Skeletal muscle cell (primary cell): ENCODE measurements at regions not wholly inside any gene's neighbourhood (a gene's known extent, or its start where the extent isn't known, plus 50 kb on each side); places are given as distances from the start of the nearest gene placed in this dataset.

Source experiments
- DNase-seq: peaks from one replicate; pipeline ENCODE4 v3.0.0-alpha.2; 2010; ENCODE audit warnings: low read depth
- H3K4me3 ChIP-seq: 2 replicates; pipeline ENCODE4 v1.5.1; 2011; ENCODE audit warnings: low read depth, mild to moderate bottlenecking, control low read depth, low read length, moderate library complexity

DNA sequence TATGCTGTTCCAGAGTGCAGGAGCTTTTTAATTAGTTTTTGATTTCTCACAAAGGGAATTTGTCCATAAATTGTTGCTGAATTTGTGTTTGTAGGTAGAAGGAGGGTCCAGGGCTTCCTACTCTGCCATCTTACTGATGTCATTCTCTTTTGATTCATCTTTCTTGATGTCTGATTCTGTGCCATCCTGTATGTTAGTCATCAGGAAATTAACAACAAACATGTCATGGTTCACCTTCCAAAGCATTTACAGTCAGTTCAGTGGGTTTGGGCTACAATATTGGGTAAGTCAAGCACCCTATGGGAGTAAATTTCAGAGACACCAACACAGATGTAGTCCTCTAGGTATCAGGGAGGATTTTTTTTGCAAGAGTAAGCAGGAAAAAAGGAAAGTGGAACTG, 135.2 kb upstream of the SLC38A2 start:
- DNase-seq, result no peak
- H3K4me3 ChIP-seq, result no peak overlapping the region

GRCh38 chr12:46506961-46507360, 134.4 kb upstream of the SLC38A2 start:
- DNase-seq, result no peak
- H3K4me3 ChIP-seq, result no peak overlapping the region

GRCh38 chr12:46506198-46506597, 133.6 kb upstream of the SLC38A2 start:
- no peak for DNase-seq
- H3K4me3 ChIP-seq, result no peak overlapping the region

DNA sequence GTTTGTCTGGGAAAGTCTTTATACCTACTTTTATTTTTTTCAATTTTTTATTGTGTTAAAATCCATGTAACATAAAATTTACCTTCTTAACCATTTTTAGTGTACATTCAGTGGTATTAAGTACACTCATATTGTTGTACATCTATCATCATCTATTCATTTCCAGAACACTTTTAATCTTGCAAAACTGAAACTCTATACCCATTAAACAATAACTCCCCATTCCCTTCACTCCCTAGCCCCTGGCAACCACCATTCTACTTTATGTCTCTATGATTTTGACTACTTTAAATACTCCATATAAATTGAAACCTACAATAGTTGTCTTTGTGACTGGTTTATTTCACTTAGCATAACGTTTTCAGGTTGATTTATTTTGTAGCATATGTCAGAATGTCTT, 131.9 kb upstream of the SLC38A2 start:
- no peak overlapping the region for H3K4me3 ChIP-seq
- no peak for DNase-seq

GRCh38 chr12:46503637-46504175, 131.1 kb upstream of the SLC38A2 start:
- H3K4me3 ChIP-seq, result no peak overlapping the region

DNA sequence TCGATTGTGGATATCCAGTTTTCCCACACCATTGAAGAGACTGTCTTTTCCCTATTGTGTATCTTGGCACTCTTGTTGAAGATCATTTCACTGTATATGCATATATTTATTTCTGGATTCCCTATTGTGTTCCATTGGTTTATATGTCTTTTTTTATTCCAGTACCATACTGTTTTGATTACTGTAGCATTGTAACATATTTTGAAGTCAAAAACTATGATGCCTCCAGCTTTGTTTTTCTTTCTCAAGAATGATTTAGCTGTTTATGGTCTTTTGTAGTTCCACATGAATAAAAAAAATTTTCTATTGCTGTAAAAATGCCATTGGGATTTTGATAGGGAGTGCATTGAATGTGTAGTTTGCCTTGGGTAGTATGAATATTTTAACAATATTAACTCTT, 128.1 kb upstream of the SLC38A2 start:
- H3K4me3 ChIP-seq, result no peak overlapping the region
- no peak for DNase-seq

More at GRCh38 chr12:46503637-46504175, 131.1 kb upstream of the SLC38A2 start:
- no peak for DNase-seq

GRCh38 chr12:46499901-46500300, 127.3 kb upstream of the SLC38A2 start:
- no peak for DNase-seq

GRCh38 chr12:46499226-46499625, 126.7 kb upstream of the SLC38A2 start:
- H3K4me3 ChIP-seq, result no peak overlapping the region
- DNase-seq, result no peak

More at GRCh38 chr12:46499901-46500300, 127.3 kb upstream of the SLC38A2 start:
- no peak overlapping the region for H3K4me3 ChIP-seq

- no peak for DNase-seq
Measured at GRCh38 chr12:46497739-46498138, 125.2 kb upstream of the SLC38A2 start.

DNA sequence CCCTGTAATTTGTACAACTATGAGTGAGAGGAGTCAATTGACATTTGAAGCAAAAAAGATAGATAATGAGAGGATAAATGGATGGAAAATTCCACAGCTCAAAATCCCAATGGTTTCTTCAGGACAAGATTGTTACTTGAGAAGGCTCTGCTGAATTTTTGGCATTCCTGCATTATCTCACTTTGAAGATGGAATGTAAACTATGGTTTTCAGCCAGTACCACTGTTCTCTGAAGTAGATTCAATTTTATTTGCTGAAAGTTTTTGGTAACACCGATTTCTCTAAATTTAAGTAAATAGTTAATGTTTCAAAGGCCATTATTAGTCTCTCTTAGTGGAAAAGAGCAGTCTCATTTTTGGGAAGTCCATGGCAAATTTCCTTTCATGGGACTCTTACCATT, 121.9 kb upstream of the SLC38A2 start:
- H3K4me3 ChIP-seq, result no peak overlapping the region
- no peak for DNase-seq

More at GRCh38 chr12:46497739-46498138, 125.2 kb upstream of the SLC38A2 start:
- H3K4me3 ChIP-seq, result no peak overlapping the region

GRCh38 chr12:46493834-46494181, 121.2 kb upstream of the SLC38A2 start:
- H3K4me3 ChIP-seq, result no peak overlapping the region
- no peak for DNase-seq

DNA sequence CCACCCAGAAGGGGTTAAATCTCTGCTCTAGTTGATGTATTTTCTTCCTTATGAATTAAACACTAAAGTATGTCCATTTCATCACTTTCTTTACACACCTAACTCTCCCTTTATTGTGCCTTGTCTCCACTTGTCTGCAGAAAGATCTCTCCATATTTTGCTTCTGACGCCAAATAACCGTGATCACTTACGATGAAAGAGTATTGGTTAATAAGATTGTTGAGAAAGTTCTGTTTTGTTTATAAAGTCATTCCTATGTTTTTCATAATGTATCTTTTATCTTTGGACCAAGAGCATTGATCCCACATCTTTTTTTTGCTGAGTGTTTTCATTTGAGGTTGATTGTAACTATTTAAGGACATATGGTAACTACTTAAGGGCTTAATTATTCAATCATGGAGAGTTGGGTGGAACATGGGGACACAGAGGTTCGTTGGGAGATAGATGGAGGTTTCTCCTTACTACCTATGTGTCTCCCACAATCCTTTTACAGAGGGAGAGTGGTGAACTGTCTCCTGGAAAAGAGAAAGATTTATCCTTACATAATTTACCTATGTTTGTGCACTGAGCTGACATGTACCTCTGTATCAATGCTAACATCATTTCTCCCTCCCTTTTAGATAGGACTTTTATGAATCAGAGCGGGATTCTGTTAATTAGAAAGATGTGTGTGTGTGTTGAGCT, 120.7 kb upstream of the SLC38A2 start:
- DNase-seq, result no peak
- H3K4me3 ChIP-seq, result no peak overlapping the region

DNA sequence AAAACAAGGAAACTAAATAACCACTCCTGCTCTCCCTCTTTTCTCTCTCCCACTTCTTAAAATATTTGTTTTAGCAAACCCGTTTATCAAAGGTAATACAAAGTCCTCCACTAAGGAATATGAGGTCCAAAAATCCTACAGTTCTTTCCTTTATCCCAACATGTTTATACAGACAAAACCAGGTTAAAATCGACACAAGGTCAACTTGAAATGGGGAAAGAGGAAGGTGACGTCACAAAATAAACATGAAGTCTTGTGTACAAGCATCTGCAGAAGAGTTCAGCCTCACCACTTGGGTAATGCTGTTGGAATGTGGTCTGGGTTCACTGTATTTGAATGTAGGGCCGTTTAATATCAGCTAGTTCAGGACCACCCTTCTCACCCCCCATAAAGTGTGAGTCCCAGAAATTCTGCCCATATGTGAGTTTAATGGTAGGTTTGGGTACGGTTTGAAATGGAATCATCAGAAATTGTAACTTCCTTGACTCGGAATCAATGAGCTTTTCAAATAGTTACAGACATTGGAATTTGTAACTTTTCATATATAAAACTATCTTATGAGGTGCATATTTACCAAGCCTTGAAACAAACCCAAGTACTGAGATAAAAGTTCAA, 120.0 kb upstream of the SLC38A2 start:
- H3K4me3 ChIP-seq, result no peak overlapping the region
- peak; percentile 89 for DNase-seq

DNA sequence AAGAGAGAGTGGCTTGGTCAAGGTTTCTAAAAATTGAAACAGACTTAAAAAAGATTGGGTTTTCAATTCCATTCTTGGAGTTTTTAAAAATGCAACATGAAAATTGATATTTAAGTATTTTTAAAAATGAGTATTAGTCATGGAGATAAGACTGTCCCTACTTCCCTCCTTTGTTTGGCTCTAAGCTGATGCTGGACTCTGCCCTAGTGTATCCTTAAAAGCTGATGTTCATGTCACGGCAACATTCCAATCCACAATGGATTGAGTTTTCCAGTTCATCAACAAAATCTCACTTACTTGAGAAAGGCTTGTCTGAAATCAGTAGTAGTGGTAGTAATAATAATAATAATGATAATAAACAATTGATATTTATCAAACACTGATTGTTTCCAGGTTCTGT, 119.0 kb upstream of the SLC38A2 start:
- DNase-seq, result no peak
- H3K4me3 ChIP-seq, result no peak overlapping the region

DNA sequence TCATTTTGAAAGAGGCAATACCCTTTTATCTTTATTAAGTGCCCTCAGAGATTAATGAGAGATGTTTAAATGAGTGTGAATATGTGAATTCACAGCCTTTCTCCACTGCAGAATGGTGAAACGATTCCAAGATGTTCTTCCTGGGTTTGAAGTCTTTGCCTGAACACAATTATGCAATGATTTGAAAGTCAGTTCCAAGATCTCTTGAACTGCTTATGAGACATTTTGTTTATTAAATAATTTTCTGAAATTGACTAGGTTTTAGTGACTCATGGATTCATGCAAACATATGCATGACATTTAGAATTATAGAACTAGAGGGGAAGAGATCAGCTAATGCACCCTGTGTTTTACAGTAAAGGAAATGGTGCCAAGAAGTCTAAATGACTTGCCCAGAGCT, 118.1 kb upstream of the SLC38A2 start:
- peak; percentile 50 for DNase-seq

GRCh38 chr12:46489951-46490388, 117.4 kb upstream of the SLC38A2 start:
- no peak for DNase-seq
- H3K4me3 ChIP-seq, result no peak overlapping the region

More for the DNA sequence above, 118.1 kb upstream of the SLC38A2 start:
- H3K4me3 ChIP-seq, result no peak overlapping the region

GRCh38 chr12:46487567-46488131, 115.1 kb upstream of the SLC38A2 start:
- no peak overlapping the region for H3K4me3 ChIP-seq

DNA sequence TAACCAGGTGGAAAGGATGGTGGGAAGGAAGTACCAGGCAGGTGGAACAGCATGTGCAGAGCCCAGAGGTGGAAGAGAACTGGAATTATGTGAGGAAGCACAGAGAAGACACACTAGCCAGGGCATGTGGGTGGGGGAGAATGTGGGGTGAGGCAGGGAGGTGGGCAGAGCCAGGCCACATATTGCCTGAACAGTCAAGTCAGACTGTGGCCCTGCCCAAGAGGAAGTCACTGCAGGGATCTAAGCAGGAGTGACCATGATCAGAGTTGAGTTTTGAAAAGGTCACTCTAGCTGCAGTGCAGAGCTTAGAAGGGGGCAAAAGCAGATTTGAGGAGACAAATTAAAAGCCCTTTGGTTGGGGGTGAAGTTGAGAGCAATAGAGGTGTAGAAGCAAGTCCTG, 114.0 kb upstream of the SLC38A2 start:
- DNase-seq, result no peak
- no peak overlapping the region for H3K4me3 ChIP-seq

More at GRCh38 chr12:46487567-46488131, 115.1 kb upstream of the SLC38A2 start:
- no peak for DNase-seq

DNA sequence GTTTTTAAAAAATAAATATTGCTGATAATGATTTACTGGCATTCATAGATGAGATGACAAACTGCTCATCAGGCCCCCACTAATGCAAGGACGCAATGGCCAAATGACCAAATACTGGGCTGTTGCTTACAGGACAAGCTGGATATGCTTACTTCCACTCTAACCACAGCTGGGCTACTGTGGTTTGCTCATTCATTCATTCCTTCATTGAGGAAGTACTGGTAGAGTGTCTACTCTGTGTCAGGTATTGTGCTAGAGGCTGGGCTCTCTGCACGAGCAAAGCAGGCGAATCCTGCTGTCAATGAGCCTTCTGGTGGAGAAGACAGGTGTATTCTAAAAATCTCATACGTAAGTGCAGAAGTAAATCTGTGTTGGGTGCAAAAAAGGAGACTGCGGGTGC, 113.3 kb upstream of the SLC38A2 start:
- H3K4me3 ChIP-seq, result no peak overlapping the region
- no peak for DNase-seq

DNA sequence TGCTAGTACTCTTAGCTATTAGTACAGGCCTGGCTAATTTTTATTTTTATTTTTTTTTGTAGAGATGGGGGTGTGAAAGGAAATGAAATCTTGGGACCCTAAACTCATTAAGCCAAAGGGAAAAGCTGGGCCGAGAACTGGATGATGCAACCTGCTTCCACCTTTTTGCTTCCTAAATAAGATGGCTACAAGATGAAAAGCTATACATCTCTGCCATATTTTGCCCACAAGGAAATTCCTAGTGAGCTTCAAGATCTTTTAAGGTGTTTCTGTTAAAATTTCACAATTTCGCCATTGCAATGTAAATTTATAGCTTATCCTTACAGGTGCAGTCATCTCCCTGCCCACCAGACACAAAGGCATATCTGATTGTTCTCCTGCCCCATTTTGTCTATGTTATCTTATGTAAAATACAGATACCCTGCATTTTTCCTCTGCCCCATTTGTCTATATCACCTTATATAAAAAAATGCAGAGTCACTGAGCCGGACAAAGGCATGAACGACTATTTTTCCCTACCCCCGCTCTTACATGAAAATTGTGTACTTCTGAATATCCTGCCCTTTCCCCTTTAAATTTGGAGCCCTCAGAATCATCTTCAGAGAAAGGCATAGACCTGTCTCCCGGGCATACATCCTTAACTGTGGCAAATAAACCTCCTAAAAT, 112.0 kb upstream of the SLC38A2 start:
- no peak overlapping the region for H3K4me3 ChIP-seq
- DNase-seq, result no peak
